Activated naive CD4-positive, alpha-beta T cell treated with anti-CD3 and anti-CD28 coated beads, Interleukin-2, amount 10 ng/mL, durations not matched to agents 7 days and 5 days (primary cell): ENCODE measurements at regions not wholly inside any gene's neighbourhood (a gene's known extent, or its start where the extent isn't known, plus 50 kb on each side); places are given as distances from the start of the nearest gene placed in this dataset.

ENCODE experiments used
- CTCF ChIA-PET: fragments of 350-600 bp; sonication (Branson Sonifier 250); formaldehyde crosslinking; loops from one replicate; lab custom pipeline; 2021; ENCODE audit warnings: antibody characterized with exemption; lab: Charles Lee
- DNase-seq: peaks from one replicate; pipeline ENCODE4 v3.0.0-alpha.2; 2020
- H3K27ac Mint-ChIP-seq: one replicate; pipeline ENCODE4 v1.8.0; 2021; ENCODE audit warnings: mild to moderate bottlenecking, moderate library complexity, mixed read lengths
- H3K27me3 Mint-ChIP-seq: one replicate; pipeline ENCODE4 v1.8.0; 2021; ENCODE audit warnings: mild to moderate bottlenecking, mixed read lengths
- H3K36me3 Mint-ChIP-seq: one replicate; pipeline ENCODE4 v1.8.0; 2021; ENCODE audit warnings: mixed read lengths
- H3K4me1 Mint-ChIP-seq: one replicate; pipeline ENCODE4 v1.8.0; 2021; ENCODE audit warnings: mixed read lengths
- H3K4me3 Mint-ChIP-seq: one replicate; pipeline ENCODE4 v1.8.0; 2021; ENCODE audit warnings: mild to moderate bottlenecking, moderate library complexity, mixed read lengths
- H3K9me3 Mint-ChIP-seq: one replicate; pipeline ENCODE4 v1.8.0; 2021; ENCODE audit warnings: mixed read lengths

DNA sequence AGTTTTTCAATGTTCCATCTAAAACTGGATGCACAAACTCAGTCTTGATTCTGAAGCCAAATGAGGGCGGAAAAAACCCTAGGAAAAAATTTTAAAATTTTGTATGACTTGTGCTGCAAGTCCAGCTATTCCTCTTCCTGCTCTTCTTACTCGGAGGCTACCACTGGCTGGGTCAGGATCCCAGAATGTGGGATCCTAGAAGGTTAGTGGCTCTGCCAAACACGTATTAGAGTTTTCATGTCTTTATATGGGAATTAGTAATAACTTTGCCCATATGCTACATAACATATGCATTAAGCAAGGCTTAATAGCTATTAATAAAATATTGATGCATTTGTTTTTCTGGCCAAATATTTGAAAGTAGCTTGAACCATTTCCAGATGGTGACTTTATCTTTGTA is 458.3 kb downstream of the AGTPBP1 start:
- H3K27ac Mint-ChIP-seq: no peak overlapping the region
- no peak for DNase-seq

GRCh38 chr9:85278769-85279168 is 463.0 kb downstream of the AGTPBP1 start:
- no peak for DNase-seq
- Mint-ChIP-seq H3K27me3 (no peaks in the 10 kb centered on the region), H3K4me3 (no peak overlapping the region)

More for the DNA sequence above, 458.3 kb downstream of the AGTPBP1 start:
- Mint-ChIP-seq H3K36me3 (no peaks in the 10 kb centered on the region), H3K4me3 (no peak overlapping the region), H3K4me1 (no peaks in the 10 kb centered on the region), H3K27me3 (no peaks in the 10 kb centered on the region), H3K9me3 (peaks cover 3% of the 10 kb centered on the region)
- CTCF ChIA-PET: no interaction called here

GRCh38 chr9:85276741-85277140 is 465.0 kb downstream of the AGTPBP1 start:
- Mint-ChIP-seq H3K9me3 (no peaks in the 10 kb centered on the region), H3K4me3 (no peak overlapping the region), H3K27ac (no peak overlapping the region), H3K36me3 (no peaks in the 10 kb centered on the region), H3K27me3 (no peaks in the 10 kb centered on the region), H3K4me1 (no peaks in the 10 kb centered on the region)
- CTCF ChIA-PET: no interaction called here
- DNase-seq: no peak

More at GRCh38 chr9:85278769-85279168, 463.0 kb downstream of the AGTPBP1 start:
- H3K36me3 Mint-ChIP-seq: no peaks in the 10 kb centered on the region
- no peaks in the 10 kb centered on the region for H3K4me1 Mint-ChIP-seq
- no peaks in the 10 kb centered on the region for H3K9me3 Mint-ChIP-seq
- CTCF ChIA-PET: no interaction called here
- no peak overlapping the region for H3K27ac Mint-ChIP-seq

DNA sequence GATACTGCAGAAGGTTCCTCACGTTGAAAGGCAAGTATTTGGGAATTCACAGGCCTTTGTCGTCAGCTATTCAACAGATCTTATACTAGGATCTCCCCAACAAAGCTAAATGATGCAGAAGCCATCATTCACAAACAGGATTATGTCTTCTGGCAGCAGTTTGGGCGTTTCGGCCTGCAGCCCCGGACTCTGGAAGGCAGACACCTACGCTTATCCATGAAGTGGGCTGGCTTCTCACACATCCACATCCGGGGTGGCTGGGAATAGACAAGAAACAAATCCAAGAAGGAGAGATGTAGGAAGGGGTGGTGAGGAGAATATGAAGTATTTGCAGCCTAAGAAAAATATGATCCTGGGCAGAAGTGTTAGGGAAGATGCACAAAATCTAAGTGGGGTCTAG is 471.9 kb downstream of the AGTPBP1 start:
- Mint-ChIP-seq H3K4me3 (no peak overlapping the region), H3K9me3 (no peaks in the 10 kb centered on the region), H3K36me3 (no peaks in the 10 kb centered on the region), H3K27ac (no peak overlapping the region), H3K4me1 (no peaks in the 10 kb centered on the region), H3K27me3 (no peaks in the 10 kb centered on the region)
- CTCF ChIA-PET: no interaction called here
- DNase-seq: no peak

DNA sequence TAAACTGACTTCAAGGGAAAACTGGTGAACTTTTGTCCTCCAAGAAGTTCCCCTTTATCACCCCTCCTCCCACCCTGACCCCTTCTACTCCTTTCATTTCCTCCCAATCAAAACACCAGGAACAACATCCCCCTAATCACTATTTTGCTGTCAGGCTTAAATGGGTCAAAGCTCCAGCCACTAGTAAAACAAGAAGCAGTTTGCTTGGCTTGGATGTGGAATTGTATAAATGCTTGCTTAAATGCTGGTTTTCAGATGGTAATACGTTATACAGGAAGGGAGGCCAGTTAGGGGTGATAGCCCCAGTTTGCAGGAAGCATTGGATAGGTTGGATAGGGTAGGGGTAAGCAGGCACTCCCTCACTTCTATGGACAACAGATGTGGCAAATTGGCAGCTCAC is 473.6 kb downstream of the AGTPBP1 start:
- no peaks in the 10 kb centered on the region for H3K4me1 Mint-ChIP-seq
- H3K27ac Mint-ChIP-seq: no peak overlapping the region
- H3K36me3 Mint-ChIP-seq: no peaks in the 10 kb centered on the region
- no peak overlapping the region for H3K4me3 Mint-ChIP-seq
- no peaks in the 10 kb centered on the region for H3K9me3 Mint-ChIP-seq
- no peak for DNase-seq
- no peaks in the 10 kb centered on the region for H3K27me3 Mint-ChIP-seq
- CTCF ChIA-PET: no interaction called here

DNA sequence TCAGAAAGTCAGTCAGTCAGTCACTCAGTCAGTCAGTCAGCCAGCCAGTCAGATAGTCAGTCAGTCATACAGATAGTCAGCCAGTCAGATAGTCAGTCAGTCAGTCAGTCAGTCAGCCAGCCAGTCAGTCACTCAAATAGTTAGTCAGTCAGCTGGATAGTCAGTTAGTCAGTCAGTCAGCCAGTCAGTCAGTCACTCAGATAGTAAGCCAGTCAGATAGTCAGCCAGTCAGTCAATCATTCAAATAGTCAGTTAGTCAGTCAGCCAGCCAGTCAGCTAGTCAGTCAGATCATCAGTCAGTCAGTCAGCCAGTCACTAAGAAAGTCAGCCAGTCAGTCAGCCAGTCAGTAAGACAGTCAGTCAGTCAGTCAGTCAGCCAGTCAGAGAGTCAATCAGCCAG is 477.1 kb downstream of the AGTPBP1 start:
- H3K4me1 Mint-ChIP-seq: no peaks in the 10 kb centered on the region
- peaks cover 2% of the 10 kb centered on the region for H3K27me3 Mint-ChIP-seq
- H3K9me3 Mint-ChIP-seq: no peaks in the 10 kb centered on the region
- H3K27ac Mint-ChIP-seq: no peak overlapping the region
- H3K4me3 Mint-ChIP-seq: no peak overlapping the region
- H3K36me3 Mint-ChIP-seq: no peaks in the 10 kb centered on the region
- CTCF ChIA-PET: no interaction called here
- no peak for DNase-seq

GRCh38 chr9:85263288-85263687 is 478.5 kb downstream of the AGTPBP1 start:
- no peak for DNase-seq
- H3K4me1 Mint-ChIP-seq: no peaks in the 10 kb centered on the region
- no peak overlapping the region for H3K4me3 Mint-ChIP-seq
- CTCF ChIA-PET: interaction anchor here (1.4 kb wide), 1 partner anchor 859 kb away, joined by 3 read pairs; no protein-coding TSS in a partner anchor
- H3K36me3 Mint-ChIP-seq: no peaks in the 10 kb centered on the region
- no peaks in the 10 kb centered on the region for H3K9me3 Mint-ChIP-seq
- H3K27me3 Mint-ChIP-seq: peaks cover 4% of the 10 kb centered on the region
- no peak overlapping the region for H3K27ac Mint-ChIP-seq

DNA sequence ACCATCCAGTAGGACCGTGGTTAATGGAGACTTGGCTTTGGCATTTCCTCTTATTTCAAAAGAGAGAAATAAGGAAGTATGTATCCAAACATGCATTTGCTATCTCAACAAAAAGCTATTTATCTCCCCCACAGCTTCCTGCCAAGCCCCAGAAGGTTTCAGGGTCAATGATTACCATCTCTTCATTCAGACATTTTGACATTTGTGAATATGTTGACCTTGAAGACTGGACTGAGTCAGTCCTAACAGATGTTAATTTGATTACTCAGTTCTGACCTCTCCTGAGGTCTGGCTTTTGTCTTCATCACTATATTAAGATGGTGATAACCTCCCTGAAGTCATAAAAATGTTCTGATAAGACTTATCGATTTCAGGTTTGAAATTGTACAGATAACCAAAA is 479.4 kb downstream of the AGTPBP1 start:
- Mint-ChIP-seq H3K9me3 (no peaks in the 10 kb centered on the region), H3K27ac (no peak overlapping the region), H3K36me3 (no peaks in the 10 kb centered on the region), H3K4me1 (no peaks in the 10 kb centered on the region), H3K27me3 (peaks cover 4% of the 10 kb centered on the region), H3K4me3 (no peak overlapping the region)
- CTCF ChIA-PET: interaction anchor here (0.6 kb wide), 1 partner anchor 348 kb away, joined by 3 read pairs; no protein-coding TSS in a partner anchor
- DNase-seq: no peak

GRCh38 chr9:85260275-85260845 is 481.4 kb downstream of the AGTPBP1 start:
- no peak overlapping the region for H3K27ac Mint-ChIP-seq
- H3K27me3 Mint-ChIP-seq: peaks cover 4% of the 10 kb centered on the region
- H3K4me3 Mint-ChIP-seq: no peak overlapping the region
- no peak for DNase-seq
- CTCF ChIA-PET: no interaction called here
- no peaks in the 10 kb centered on the region for H3K4me1 Mint-ChIP-seq
- no peaks in the 10 kb centered on the region for H3K36me3 Mint-ChIP-seq
- no peaks in the 10 kb centered on the region for H3K9me3 Mint-ChIP-seq

- Mint-ChIP-seq H3K9me3 (no peaks in the 10 kb centered on the region), H3K4me1 (no peaks in the 10 kb centered on the region), H3K27ac (no peak overlapping the region), H3K4me3 (no peak overlapping the region), H3K36me3 (no peaks in the 10 kb centered on the region), H3K27me3 (peaks cover 4% of the 10 kb centered on the region)
- DNase-seq: peak; percentile 24
- CTCF ChIA-PET: interaction anchor here (0.7 to 1.1 kb wide), 2 partner anchors 9 to 556 kb away, joined by 3 to 4 read pairs; no protein-coding TSS in a partner anchor
Observed at GRCh38 chr9:85258823-85259370, 482.9 kb downstream of the AGTPBP1 start.

DNA sequence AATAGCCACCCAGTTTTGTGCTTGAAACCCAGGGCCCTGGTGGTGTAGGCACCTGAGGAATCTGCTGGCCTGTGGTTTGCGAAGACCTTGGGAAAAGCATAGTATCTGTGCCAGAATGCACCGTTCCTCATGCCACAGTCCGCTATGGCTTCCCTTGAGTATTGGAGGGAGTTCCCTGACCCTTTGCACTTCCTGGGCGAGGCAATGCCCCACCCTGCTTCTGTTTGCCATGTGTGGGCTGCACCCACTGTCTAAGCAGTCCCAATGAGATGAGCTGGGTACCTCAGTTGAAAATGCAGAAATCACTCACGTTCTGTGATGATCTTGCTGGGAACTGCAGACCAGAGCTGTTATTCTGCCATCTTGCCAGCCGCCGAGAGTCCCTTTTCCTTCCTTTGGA is 483.5 kb downstream of the AGTPBP1 start:
- no peak for DNase-seq
- CTCF ChIA-PET: no interaction called here
- H3K4me3 Mint-ChIP-seq: no peak overlapping the region
- H3K36me3 Mint-ChIP-seq: no peaks in the 10 kb centered on the region
- H3K4me1 Mint-ChIP-seq: no peaks in the 10 kb centered on the region
- no peak overlapping the region for H3K27ac Mint-ChIP-seq
- peaks cover 4% of the 10 kb centered on the region for H3K27me3 Mint-ChIP-seq
- H3K9me3 Mint-ChIP-seq: no peaks in the 10 kb centered on the region

GRCh38 chr9:85249313-85249621 is 492.5 kb downstream of the AGTPBP1 start:
- CTCF ChIA-PET: interaction anchor here (1.5 kb wide), 1 partner anchor 10 kb away, joined by 4 read pairs; no protein-coding TSS in a partner anchor
- Mint-ChIP-seq H3K27me3 (no peaks in the 10 kb centered on the region), H3K4me1 (no peaks in the 10 kb centered on the region), H3K27ac (no peak overlapping the region), H3K9me3 (no peaks in the 10 kb centered on the region), H3K36me3 (no peaks in the 10 kb centered on the region), H3K4me3 (no peak overlapping the region)
- no peak for DNase-seq

DNA sequence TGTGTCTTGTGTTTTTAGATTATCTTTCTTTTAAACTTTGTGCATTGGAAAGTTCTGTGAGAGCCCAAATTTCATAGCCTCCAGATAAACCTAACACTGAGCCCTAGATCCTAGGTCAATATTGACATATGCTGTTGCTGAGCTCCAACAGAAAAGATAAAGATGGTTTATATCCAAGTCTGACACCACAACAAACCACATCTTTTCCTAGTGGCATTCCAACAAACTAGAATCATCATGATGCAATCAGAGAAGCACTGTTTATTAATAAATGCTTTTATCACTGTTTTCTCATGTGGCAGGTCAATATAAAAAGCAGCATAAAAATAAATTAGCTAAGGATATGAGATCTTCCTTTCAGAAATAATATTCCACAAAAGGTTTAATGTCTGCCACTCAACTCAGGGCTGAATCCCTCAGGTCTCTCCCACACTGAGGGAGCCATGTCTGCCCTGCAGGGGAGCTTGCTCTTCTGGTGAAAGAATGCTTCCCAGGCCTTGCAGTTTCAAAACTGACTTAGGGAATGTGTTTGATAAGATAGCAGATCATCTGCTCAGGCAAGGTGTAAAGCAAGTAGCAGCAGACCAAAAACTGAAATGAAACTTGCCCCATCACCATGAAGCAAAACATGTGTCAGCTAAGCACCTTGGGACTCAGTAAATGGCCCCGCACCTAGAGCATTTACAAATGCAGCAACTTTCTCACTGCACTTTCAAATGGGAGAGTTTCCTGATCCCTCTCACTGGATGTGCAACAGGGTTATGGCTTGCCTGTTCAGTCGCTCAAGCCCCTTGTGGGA is 493.0 kb downstream of the AGTPBP1 start:
- H3K27ac Mint-ChIP-seq: no peak overlapping the region
- no peak for DNase-seq
- H3K27me3 Mint-ChIP-seq: no peaks in the 10 kb centered on the region
- no peaks in the 10 kb centered on the region for H3K36me3 Mint-ChIP-seq
- no peaks in the 10 kb centered on the region for H3K4me1 Mint-ChIP-seq
- no peak overlapping the region for H3K4me3 Mint-ChIP-seq
- CTCF ChIA-PET: interaction anchor here (1.5 kb wide), 1 partner anchor 11 kb away, joined by 4 read pairs; no protein-coding TSS in a partner anchor
- H3K9me3 Mint-ChIP-seq: no peaks in the 10 kb centered on the region

DNA sequence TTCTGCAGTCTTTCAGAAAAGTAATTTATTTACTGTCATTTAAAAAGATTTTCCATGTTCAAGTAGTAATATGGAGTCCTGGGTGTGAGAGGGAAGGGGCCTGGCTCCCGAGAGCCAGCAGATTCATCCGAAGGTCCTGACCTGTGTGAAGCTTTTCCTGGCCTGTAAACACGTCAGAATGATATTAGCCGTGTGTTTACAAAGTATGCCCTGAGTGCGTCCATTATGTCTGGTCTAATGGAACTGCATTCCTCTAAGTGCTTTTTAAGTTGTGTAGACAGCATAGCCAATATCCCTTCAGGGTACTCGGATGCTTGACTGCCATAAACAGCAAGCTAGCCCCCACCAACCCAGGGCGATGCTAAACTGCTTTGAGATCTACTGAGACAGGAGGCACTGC is 495.2 kb downstream of the AGTPBP1 start:
- Mint-ChIP-seq H3K4me3 (no peak overlapping the region), H3K27ac (no peak overlapping the region), H3K9me3 (no peaks in the 10 kb centered on the region), H3K36me3 (no peaks in the 10 kb centered on the region), H3K27me3 (no peaks in the 10 kb centered on the region), H3K4me1 (no peaks in the 10 kb centered on the region)
- CTCF ChIA-PET: no interaction called here
- no peak for DNase-seq

- Mint-ChIP-seq H3K36me3 (no peaks in the 10 kb centered on the region), H3K4me3 (no peak overlapping the region), H3K27me3 (no peaks in the 10 kb centered on the region), H3K9me3 (no peaks in the 10 kb centered on the region), H3K4me1 (no peaks in the 10 kb centered on the region), H3K27ac (no peak overlapping the region)
- CTCF ChIA-PET: no interaction called here
- DNase-seq: no peak
Observed at GRCh38 chr9:85244856-85245255, 496.9 kb downstream of the AGTPBP1 start.
